NCI-H2107 treated with DMSO at 0.1 percent for 48 hours (cell line): ENCODE measurements at regions not wholly inside any gene's neighbourhood (a gene's known extent, or its start where the extent isn't known, plus 50 kb on each side); places are given as distances from the start of the nearest gene placed in this dataset.
"Not testable (repeated sequence)": the region's sequence is repeated elsewhere in the genome, so short reads cannot be mapped to it uniquely, and the experiment has no call there.

ENCODE experiments used
- DNase-seq: peaks from one replicate; lab custom pipeline; 2025; ENCODE audit not compliant: unreplicated experiment; lab: John Stamatoyannopoulos, UW

DNA sequence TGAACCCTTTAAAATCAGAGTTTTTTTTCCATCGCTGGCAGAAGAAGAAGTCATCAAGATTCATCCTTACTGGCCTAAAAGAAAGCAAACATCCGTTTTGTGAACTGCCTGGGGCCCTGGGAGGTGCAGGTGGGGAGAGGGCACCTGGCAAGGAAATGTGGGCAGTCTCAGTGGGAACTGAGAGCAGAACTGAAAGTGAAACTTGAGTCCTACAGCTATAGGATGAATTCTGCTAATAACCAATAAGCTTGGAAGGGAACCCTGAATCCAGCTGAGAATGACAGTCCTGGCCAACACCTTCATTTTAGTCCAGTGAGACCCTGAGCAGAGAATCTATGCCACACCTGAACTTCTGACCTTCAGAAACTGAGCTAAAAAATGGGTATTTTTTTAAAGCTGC is 130.1 kb upstream of the ASCC3 start:
- DNase-seq, result peak; percentile 27

DNA sequence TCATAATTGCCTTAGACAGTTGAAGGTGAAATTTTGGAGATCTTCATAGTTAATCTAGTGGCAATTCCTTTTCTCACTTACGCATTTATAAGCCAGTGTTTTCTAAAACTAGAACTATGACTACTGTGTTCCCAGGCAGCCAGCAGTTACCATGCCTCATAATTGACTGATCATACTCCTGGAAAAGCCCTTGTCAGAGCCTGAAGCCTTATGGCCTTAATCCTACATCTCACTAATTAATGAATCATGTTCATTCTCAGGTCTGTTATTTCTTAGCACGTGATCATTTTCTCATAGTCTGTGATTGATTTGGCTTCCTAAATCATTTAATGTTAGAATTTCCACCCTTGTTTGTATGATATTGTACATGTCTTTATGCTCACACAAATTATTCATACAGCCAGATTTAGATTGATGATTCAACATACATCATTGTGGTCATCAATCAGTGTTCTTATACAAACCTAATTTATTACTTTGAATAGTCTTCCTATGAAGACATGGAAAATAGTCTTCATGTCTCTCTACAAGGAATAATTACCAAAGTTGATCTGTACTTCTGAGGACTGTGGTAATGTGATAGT is 132.6 kb upstream of the ASCC3 start:
- DNase-seq, result no peak

DNA sequence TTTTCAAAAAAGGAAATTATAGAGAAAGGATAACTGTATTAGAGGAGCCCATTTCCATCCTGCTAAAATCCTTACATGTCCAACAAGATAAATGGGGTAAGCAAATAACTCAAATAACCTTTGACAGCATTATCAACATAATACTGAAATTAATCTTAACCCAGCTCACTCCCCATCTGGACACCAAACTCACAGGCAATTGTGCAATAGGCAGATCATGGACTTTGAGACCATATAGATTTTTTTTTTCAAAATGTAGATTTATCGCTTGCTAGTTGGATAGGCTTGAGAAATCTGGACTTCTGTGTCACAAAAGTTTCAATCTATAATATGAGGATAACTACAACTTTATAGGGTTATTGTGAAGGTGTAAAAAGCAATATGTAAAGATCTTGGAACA is 134.4 kb upstream of the ASCC3 start:
- no peak for DNase-seq

DNA sequence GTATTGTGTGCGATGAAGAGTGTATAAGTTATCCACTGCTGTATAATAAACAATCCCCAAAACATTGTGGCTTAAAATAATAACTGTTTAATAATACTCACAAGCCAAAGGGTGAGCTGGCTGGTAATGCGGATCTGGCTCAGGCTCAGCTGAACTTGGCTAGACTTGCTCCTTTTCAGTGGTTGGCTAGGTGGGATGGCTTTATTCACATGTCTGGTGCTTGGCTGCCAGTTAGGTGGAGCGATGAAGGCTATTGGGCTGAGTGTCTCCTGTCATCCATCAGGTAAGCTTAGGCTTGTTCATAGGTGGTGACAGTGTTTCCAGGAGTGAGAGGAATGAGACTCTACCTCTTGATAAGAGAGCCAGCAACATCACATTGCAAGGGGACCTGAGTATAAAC is 135.0 kb upstream of the ASCC3 start:
- DNase-seq, result no peak

DNA sequence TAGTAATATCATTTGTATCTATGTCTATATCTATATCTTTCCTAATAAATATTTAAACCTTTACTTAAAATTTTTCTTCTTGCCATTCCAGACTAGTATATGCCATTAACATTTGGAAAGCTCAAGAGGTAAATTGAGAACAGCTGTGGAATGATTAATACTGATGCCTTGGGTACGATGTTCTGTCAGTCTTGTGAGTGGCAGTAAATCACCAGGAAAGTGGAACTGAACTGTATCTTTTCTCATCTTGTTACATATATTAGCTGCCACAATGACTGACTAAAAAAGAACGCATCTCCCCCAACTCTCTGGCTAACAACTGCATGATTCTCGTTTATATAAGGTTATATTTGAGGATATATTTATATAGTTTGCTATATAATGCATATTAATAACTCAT is 137.0 kb upstream of the ASCC3 start:
- no peak for DNase-seq

DNA sequence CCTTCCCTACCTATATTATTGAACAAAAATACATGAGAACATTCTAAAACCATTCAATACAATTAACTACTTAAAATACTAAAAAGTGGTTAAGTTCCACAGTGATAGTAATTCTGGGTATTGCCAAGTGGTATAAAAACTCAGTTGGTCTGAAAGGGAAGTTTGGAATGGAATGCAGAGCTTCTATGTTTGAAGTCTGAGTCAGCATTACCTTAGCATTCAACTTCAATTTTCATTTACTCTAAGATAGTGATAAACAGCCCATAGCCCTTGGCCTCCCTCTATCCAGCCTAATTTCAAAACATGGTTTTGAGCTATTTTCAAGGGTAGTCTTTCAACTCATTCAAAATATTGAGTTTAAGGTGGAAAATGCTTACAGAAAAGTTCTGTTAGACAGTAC is 140.4 kb upstream of the ASCC3 start:
- no peak for DNase-seq

DNA sequence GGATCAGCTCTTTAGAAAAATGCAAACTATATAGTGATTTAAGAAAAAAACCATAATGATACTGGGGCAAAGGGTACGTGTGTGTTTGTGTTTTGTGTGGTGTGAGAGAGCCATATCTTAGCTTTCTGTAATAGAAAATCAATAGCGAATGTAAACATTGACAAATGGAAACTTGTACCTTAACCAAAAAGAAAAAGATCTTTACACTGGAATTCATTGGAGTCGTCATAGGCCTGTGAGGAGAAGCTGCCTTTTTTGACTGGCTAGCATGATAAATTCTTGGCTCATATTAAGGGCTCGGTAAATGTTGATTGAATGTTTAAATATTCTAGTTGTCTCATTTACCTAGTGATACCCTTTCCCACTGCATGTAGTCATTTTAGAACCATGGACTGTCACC is 161.8 kb upstream of the ASCC3 start:
- no peak for DNase-seq

DNA sequence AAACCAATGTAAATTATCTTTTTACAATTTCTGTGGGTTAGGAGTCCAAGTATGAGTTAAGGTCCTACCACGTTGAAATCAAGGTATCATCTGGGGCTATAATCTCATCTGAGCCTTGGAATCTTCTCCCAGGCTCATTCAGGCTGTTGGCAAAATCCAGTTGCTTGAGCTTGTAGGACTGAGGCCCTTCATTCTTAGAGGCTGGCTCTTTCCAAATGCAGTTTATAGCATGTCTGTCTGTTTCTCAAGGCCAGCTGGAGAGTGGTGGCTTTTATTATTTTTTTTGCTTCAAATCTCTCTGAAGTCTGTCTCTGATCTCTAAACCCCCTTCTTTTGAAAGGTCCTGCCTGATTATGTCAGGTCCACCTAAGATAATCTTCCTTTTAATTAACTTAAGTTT is 177.2 kb upstream of the ASCC3 start:
- no peak for DNase-seq

DNA sequence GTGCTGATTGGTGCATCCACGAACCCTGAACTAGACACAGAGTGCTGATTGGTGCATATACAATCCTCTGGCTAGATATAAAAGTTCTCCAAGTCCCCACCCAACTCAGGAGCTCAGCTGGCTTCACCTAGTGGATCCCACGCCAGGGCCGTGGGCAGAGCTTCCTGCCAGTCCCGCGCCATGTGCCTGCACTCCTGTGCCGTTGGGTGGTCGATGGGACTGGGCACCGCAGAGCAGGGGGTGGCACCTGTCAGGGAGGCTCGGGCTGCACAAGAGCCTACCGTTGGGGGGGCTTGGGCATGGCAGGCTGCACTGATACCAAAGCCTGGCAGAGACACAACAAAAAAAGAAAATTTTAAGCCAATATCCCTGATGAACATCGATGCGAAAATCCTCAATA is 185.4 kb upstream of the ASCC3 start:
- DNase-seq, result no peak

DNA sequence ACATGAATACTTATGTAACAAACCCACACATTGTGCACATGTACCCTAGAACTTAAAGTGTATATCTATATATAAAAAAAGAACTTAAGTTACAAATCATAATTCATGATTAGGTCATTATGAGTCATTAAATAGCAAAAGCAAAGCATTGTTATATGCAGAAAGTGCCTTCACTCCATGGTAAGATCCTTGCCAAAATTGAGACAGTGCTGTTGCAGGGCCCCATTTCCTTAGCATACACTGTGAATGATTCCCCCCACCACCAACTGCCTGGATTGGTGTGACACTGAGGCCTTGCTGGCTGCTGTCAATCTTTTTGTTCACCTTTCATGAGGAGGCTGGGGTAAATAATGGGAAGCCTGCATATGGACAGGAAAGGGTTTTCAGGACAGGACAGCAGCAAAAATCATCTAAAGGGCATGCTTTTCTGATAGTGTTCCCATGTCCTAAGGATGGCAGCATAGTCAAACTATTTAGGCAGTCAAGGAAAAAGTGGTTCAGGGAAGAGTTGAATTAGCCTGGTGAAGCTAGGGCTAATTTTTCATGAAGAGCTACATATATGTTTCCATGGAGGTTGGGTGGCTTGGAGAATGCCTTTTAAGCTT is 188.2 kb upstream of the ASCC3 start:
- no peak for DNase-seq

DNA sequence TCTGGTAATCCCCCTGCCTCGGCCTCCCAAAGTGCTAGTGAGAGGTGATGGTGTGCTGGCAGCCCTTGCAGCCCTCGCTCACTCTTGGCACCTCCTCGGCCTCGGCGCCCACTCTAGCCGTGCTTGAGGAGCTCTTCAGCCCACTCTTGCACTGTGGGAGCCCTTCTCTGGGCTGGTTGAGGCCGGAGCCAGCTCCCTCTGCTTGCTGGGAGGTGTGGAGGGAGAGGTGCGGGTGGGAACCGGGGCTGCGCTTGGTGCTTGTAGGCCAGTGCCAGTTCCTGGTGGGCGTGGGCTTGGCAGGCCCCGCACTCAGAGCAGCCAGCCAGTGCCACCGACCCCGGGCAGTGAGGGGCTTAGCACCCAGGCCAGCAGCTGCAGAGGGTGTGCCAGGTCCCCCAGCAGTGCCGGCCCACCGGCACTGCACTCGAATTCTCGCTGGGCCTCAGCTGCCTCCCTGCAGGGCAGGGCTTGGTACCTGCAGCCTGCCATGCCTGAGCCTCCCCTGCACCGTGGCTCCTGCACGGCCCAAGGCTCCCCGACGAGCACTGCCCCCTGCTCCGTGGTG is 189.0 kb upstream of the ASCC3 start:
- DNase-seq, result no peak

DNA sequence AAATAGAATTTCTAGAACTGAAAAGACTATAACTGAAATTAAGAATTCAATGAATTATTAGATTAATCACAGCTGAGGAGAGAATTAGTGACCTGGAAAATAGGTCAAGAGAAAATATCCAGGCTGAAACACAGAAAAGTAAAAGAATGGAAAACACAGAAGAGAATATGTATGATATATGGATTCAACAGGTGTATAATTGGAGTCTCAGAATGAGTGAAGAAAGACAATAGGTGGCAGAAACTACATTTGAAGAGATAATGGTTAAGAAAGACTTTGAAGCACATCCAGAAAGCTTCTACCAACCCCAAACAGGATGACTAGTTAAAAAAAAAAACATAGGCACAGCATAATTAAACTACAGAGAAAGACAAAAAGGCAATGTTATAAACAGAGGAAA is 196.2 kb upstream of the ASCC3 start:
- no peak for DNase-seq

DNA sequence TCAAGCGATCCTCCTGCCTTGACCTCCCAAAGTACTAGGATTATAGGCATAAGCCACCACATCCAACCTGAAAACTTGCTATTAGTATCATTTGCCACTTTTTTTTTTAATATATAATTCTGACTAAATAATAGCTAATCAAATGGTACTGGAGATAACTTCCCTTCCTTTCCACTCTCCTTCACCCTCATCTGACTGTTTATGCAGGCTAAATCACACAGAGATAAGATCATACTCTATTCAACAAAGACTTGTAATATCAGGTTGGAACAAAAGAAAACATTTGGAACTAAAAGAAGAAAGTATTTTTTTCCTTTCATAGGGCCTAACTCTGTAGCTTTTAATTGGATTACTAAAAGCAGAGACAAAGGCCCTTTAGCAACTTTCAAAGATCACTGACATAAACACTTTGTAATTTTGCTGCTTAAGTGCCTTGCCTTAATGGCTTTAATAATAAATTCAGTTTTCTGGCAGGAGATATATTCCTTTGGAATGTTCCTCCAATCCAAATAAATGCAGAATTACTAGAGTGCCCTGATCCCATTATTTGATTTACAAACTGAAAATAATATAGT is 198.7 kb upstream of the ASCC3 start:
- DNase-seq, result no peak

DNA sequence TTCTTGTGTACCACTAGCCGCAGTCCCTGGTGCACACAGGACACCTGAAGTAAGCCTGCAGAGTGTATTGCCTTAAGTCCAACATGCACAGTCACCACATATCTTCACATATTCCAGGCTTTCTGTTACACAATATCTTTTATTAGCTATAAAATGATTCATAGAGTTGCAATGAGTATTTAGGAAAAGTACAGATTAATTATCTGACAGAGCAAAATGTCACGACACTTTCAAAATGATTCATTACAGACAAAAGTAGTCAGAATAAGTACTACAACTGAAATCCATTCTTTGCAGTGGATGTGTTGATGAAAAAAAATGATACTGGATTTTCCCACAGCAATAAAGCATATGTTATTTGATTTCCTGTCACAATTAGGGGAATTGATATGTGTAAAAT is 199.5 kb upstream of the ASCC3 start:
- no peak for DNase-seq

DNA sequence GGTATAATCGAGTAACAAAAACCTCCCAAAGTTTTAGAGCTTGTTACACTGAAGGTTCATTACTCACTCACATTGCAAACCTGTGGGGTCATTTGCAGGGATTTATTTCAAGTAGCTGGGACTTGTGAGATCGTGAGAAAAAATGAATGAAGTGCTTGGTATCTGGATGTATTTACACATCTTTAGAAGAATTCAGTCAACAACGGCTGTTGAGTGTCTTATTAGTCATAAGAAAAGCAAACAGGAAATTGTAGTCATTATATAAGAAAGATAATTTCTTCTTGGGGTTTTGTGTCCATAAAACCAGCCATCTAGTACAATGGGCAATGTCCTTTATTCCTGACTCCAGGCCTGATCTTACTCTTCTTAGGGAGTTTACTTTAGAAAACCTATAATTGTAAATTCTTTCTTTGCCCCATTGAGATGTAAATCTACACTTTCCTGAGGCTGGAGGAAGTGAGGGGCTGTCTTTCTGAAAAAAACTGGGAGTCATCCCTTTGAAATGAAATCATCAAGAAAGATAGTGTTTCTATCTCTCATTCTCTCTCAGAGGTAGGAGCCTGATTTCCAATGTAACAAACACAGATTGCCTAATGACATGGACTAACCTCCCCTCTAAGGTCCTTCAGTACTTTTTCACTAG is 202.5 kb upstream of the ASCC3 start:
- no peak for DNase-seq

DNA sequence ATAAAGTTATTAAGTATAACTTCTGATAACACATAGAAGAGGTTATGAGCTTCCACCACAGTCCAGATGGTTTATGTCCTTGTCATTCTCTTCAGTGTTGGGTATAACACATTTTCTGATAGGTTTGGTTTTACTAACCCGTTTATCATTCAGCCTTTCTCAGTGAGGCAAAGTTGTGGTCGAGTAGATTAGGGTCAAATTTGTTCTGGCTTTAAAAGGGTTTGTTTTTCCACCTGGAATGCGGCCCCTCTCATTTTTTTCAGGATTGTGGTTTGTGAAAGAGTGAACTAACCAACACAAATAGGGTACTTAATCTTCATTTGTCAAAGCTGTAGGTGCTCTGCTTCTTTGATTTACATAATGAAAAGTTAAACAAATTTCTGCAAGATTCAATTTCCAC is 204.2 kb upstream of the ASCC3 start:
- peak; percentile 12 for DNase-seq

DNA sequence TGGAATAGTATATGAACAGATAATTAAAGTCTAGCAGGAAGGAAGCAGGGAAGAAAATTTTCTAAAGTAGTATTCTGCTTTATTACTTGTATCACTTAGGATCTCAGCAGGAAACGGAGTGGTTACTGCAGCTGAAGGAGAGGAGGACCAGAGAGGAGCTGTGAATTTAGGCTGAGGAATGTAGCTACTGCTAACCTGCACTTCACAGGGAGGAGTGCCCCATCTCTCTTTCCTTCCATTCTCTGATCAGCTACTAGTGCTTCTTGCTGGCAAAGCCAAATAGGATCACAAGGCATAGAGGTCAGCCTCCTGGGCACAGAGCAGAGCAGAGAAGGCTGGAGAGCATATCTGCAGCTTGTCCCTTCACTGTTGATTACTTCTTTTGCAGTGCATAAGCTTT is 205.3 kb upstream of the ASCC3 start:
- peak; percentile 7 for DNase-seq

DNA sequence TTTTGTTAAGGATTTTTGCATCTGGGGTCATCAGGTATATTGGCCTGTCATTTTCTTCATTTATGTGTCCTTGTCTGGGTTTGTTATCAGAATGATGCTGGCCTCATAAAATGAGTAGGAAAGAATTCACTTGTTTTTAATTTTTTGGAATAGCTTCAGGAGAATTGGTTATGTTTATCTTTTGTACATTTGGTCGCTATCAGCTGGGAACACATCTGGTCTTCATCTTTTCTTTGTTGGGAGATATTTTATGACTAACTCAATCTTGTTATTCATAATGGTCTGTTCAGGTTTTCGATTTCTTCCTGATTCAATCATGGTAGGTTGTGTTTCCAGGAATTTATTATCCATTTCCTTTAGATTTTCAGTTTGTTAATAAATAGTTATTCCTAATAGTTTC is 207.5 kb upstream of the ASCC3 start:
- no peak for DNase-seq

DNA sequence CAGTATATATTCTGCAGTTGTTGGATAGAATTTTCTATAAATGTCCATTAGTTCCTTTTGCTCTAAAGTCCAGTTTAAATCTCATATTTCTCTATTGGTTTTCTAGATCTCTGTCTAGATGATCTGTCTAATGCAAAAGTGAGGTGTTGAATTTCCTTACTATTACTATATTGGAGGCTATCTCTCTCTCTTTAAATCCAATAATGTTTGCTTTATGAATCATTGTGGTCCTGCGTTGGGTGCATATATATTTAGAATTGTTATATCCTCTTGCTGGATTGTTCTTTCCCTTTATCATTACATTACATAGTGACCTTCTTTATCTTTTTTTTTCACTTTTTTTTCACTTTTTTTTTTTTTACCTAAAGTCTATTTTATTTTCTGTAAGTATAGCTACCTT is 208.5 kb upstream of the ASCC3 start:
- no peak for DNase-seq

DNA sequence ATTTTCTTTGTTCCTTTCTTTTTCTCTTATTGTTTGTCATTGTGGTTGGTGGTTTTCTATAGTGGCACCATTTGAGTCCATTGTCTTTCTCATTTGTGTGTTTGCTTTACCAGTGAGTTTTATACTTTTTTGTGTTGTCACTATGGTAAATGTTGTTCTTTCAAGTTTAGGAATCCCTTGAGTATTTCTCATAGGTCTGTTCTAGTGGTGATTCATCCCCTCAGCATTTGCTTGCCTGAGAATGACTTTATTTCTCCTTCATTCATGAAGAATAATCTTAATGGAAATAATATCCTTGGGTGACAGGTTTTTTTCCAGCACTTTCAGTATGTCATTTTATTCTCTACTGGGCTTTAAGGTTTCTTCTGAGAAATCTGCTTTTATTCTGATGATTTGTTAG is 209.2 kb upstream of the ASCC3 start:
- DNase-seq, result no peak

DNA sequence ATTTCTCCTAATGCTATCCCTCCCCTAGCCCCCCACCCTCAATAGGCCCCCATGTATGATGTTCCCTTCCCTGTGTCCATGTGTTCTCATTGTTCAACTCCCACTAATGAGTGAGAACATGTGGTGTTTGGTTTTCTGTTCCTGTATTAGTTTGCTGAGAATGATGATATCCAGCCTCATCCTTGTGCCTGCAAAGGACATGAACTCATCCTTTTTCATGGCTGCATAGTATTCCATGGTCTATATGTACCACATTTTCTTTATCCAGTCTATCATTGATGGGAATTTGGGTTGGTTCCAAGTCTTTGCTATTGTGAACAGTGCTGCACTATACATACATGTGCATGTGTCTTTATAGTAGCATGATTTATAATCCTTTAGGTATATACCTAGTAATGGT is 217.5 kb upstream of the ASCC3 start:
- DNase-seq, result not testable (repeated sequence)

DNA sequence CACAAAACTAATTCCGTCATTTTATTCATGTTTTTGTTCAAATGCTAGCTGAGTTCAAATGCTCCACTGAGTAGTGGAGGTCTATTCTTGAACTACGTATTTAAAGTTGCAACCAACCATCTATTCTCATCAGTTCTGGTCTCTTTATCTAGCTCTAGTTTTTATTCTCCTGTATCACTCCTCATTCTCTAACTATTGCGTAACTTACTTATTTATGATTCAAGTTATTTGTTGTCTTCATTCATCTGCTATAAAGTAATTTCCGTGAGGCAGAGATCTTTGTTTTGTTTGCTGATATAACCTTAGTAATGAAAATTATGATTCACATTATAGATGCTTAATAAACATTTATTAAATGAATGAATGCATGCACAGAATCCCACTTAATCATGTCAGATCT is 221.6 kb upstream of the ASCC3 start:
- no peak for DNase-seq
